VCaP (cell line): ENCODE measurements at regions not wholly inside any gene's neighbourhood (a gene's known extent, or its start where the extent isn't known, plus 50 kb on each side); places are given as distances from the start of the nearest gene placed in this dataset.

Experiments
- H3K27ac ChIP-seq: fragments of 450-650 bp; 2 replicates; pipeline ENCODE4 v1.5.1; 2017
- CTCF ChIP-seq: fragments of 450-650 bp; conservative IDR thresholded peaks from 2 replicates; pipeline ENCODE4 v1.5.1; 2017; ENCODE audit warnings: mild to moderate bottlenecking, moderate library complexity

GRCh38 chr7:45407730-45408408 is 166.3 kb upstream of the ADCY1 start:
- TF ChIP-seq CTCF: peak; percentile 19; the same call in 1 of the 2 replicates

GRCh38 chr7:45408409-45408737 is 165.8 kb upstream of the ADCY1 start:
- TF ChIP-seq CTCF: no peak
- H3K27ac ChIP-seq: no peak overlapping the region

More at GRCh38 chr7:45407730-45408408, 166.3 kb upstream of the ADCY1 start:
- H3K27ac ChIP-seq: no peak overlapping the region

- TF ChIP-seq CTCF: no peak
- H3K27ac ChIP-seq: no peak overlapping the region
Measured at GRCh38 chr7:45410893-45411292, 163.3 kb upstream of the ADCY1 start.

- no peak overlapping the region for H3K27ac ChIP-seq
- TF ChIP-seq CTCF: no peak
Measured at GRCh38 chr7:45413419-45413818, 160.7 kb upstream of the ADCY1 start.

- TF ChIP-seq CTCF: no peak
- no peak overlapping the region for H3K27ac ChIP-seq
Measured at GRCh38 chr7:45414226-45414625, 159.9 kb upstream of the ADCY1 start.

GRCh38 chr7:45415265-45415664 is 158.9 kb upstream of the ADCY1 start:
- H3K27ac ChIP-seq: no peak overlapping the region
- TF ChIP-seq CTCF: no peak

- no peak for TF ChIP-seq CTCF
- H3K27ac ChIP-seq: no peak overlapping the region
Measured at GRCh38 chr7:45416846-45417245, 157.3 kb upstream of the ADCY1 start.

- no peak overlapping the region for H3K27ac ChIP-seq
- TF ChIP-seq CTCF: no peak
Measured at GRCh38 chr7:45417268-45417667, 156.9 kb upstream of the ADCY1 start.
